Type B pancreatic cell (in vitro differentiated cells): ENCODE measurements at regions not wholly inside any gene's neighbourhood (a gene's known extent, or its start where the extent isn't known, plus 50 kb on each side); places are given as distances from the start of the nearest gene placed in this dataset.

ENCODE experiments used
- DNase-seq: peaks from one replicate; pipeline ENCODE4 v3.0.0; 2021; ENCODE audit warnings: mixed read lengths; ENCODE audit not compliant: unreplicated experiment; ENCODE audit errors: extremely low spot score
- H3K27ac Mint-ChIP-seq: 2 replicates; pipeline ENCODE4 v1.8.0; 2021; ENCODE audit warnings: mild to moderate bottlenecking, mixed read lengths
- H3K27me3 Mint-ChIP-seq: 2 replicates; pipeline ENCODE4 v1.8.0; 2021; ENCODE audit warnings: mixed read lengths
- H3K36me3 Mint-ChIP-seq: 2 replicates; pipeline ENCODE4 v1.8.0; 2021; ENCODE audit warnings: mixed read lengths
- H3K4me1 Mint-ChIP-seq: one replicate; pipeline ENCODE4 v1.8.0; 2021; ENCODE audit warnings: mixed read lengths; ENCODE audit not compliant: unreplicated experiment
- H3K4me3 Mint-ChIP-seq: 2 replicates; pipeline ENCODE4 v1.8.0; 2021; ENCODE audit warnings: mild to moderate bottlenecking, mixed read lengths
- H3K9me3 Mint-ChIP-seq: 2 replicates; pipeline ENCODE4 v1.8.0; 2021; ENCODE audit warnings: mixed read lengths
- CTCF ChIP-seq: fragments of 200-600 bp; sonication (generic); conservative IDR thresholded peaks from 2 replicates; pipeline ENCODE4 v1.5.0; 2021; ENCODE audit warnings: antibody characterized with exemption, mild to moderate bottlenecking

- peaks cover 5% of the 10 kb centered on the region for H3K27me3 Mint-ChIP-seq
- no peak for DNase-seq
- no peaks in the 10 kb centered on the region for H3K9me3 Mint-ChIP-seq
- H3K36me3 Mint-ChIP-seq, result no peaks in the 10 kb centered on the region
- TF ChIP-seq CTCF, result no peak
- no peak overlapping the region for H3K4me3 Mint-ChIP-seq
- H3K4me1 Mint-ChIP-seq, result no peaks in the 10 kb centered on the region
- H3K27ac Mint-ChIP-seq, result no peak overlapping the region
These were observed 537.9 kb upstream of the RAB6C start for GRCh38 chr2:129441610-129442009.

GRCh38 chr2:129443235-129443864, 536.1 kb upstream of the RAB6C start:
- no peaks in the 10 kb centered on the region for H3K9me3 Mint-ChIP-seq
- no peaks in the 10 kb centered on the region for H3K4me1 Mint-ChIP-seq
- H3K27me3 Mint-ChIP-seq, result peaks cover 10% of the 10 kb centered on the region
- no peaks in the 10 kb centered on the region for H3K36me3 Mint-ChIP-seq
- no peak overlapping the region for H3K27ac Mint-ChIP-seq
- DNase-seq, result no peak
- H3K4me3 Mint-ChIP-seq, result no peak overlapping the region
- no peak for TF ChIP-seq CTCF

GRCh38 chr2:129443865-129444739, 535.4 kb upstream of the RAB6C start:
- Mint-ChIP-seq H3K4me3 (no peak overlapping the region), H3K4me1 (no peaks in the 10 kb centered on the region), H3K27me3 (peaks cover 14% of the 10 kb centered on the region), H3K27ac (no peak overlapping the region), H3K36me3 (no peaks in the 10 kb centered on the region), H3K9me3 (no peaks in the 10 kb centered on the region)
- DNase-seq, result no peak
- TF ChIP-seq CTCF, result no peak

- DNase-seq, result no peak
- H3K27ac Mint-ChIP-seq, result no peak overlapping the region
- no peaks in the 10 kb centered on the region for H3K4me1 Mint-ChIP-seq
- H3K27me3 Mint-ChIP-seq, result peaks cover 14% of the 10 kb centered on the region
- no peaks in the 10 kb centered on the region for H3K36me3 Mint-ChIP-seq
- no peak for TF ChIP-seq CTCF
- no peaks in the 10 kb centered on the region for H3K9me3 Mint-ChIP-seq
- H3K4me3 Mint-ChIP-seq, result no peak overlapping the region
These were observed 534.7 kb upstream of the RAB6C start for GRCh38 chr2:129444751-129445150.

GRCh38 chr2:129456691-129457090, 522.8 kb upstream of the RAB6C start:
- H3K36me3 Mint-ChIP-seq, result no peaks in the 10 kb centered on the region
- H3K9me3 Mint-ChIP-seq, result no peaks in the 10 kb centered on the region
- no peaks in the 10 kb centered on the region for H3K4me1 Mint-ChIP-seq
- no peak overlapping the region for H3K4me3 Mint-ChIP-seq
- no peak for TF ChIP-seq CTCF
- peaks cover 12% of the 10 kb centered on the region for H3K27me3 Mint-ChIP-seq
- no peak overlapping the region for H3K27ac Mint-ChIP-seq
- DNase-seq, result no peak
